GM10266 (cell line): ENCODE measurements at regions not wholly inside any gene's neighbourhood (a gene's known extent, or its start where the extent isn't known, plus 50 kb on each side); places are given as distances from the start of the nearest gene placed in this dataset.
"Not testable (repeated sequence)": the region's sequence is repeated elsewhere in the genome, so short reads cannot be mapped to it uniquely, and the experiment has no call there.

ENCODE experiments used
- DNase-seq: peaks from one replicate; pipeline ENCODE4 v3.0.0; 2012; ENCODE audit errors: extremely low spot score
- CTCF ChIP-seq: IDR thresholded peaks from 2 replicates; pipeline ENCODE4 v1.5.1; 2012; ENCODE audit warnings: mild to moderate bottlenecking, low read depth; ENCODE audit not compliant: control insufficient read depth, insufficient read depth; ENCODE audit errors: missing control alignments

- no peak for TF ChIP-seq CTCF
- no peak for DNase-seq
Measured at GRCh38 chr17:14724770-14725169, 423.9 kb downstream of the HS3ST3B1 start.

GRCh38 chr17:14723349-14723748, 422.5 kb downstream of the HS3ST3B1 start:
- DNase-seq: not testable (repeated sequence)

- no peak for DNase-seq
- no peak for TF ChIP-seq CTCF
Measured at GRCh38 chr17:14719942-14720341, 419.1 kb downstream of the HS3ST3B1 start.

GRCh38 chr17:14717859-14718258, 417.0 kb downstream of the HS3ST3B1 start:
- no peak for DNase-seq
- no peak for TF ChIP-seq CTCF

- TF ChIP-seq CTCF: no peak
- no peak for DNase-seq
Measured at GRCh38 chr17:14715561-14715960, 414.7 kb downstream of the HS3ST3B1 start.

- no peak for DNase-seq
- no peak for TF ChIP-seq CTCF
Measured at GRCh38 chr17:14712611-14713021, 411.7 kb downstream of the HS3ST3B1 start.

- TF ChIP-seq CTCF: no peak
- no peak for DNase-seq
Measured at GRCh38 chr17:14704121-14704520, 403.2 kb downstream of the HS3ST3B1 start.

- DNase-seq: no peak
- no peak for TF ChIP-seq CTCF
Measured at GRCh38 chr17:14701886-14702285, 401.0 kb downstream of the HS3ST3B1 start.
